Stomach (tissue), 8 donors: ENCODE measurements at regions not wholly inside any gene's neighbourhood (a gene's known extent, or its start where the extent isn't known, plus 50 kb on each side); places are given as distances from the start of the nearest gene placed in this dataset.

Source experiments
- DNase-seq, 2 donors: peaks; one replicate each; pipeline versions ENCODE4 v3.0.0 to v3.0.0-alpha.2; 2013 to 2019
- H3K27ac ChIP-seq, 5 donors: fragments of 200-600 bp in 4 of 5; sonication (generic) in 4 of 5; one replicate each; pipeline ENCODE4 v1.5.1; 2013 to 2019; ENCODE audit warnings: mild to moderate bottlenecking in 1 of 5, moderate library complexity in 1 of 5
- H3K27me3 ChIP-seq, 3 donors: fragments of 200-600 bp; sonication (generic); one replicate each; pipeline ENCODE4 v1.5.1; 2017 to 2019; ENCODE audit warnings: mixed run types in 1 of 3
- H3K36me3 ChIP-seq, 4 donors: fragments of 200-600 bp; sonication (generic); 1 replicate in 3 of 4; 2 replicates in 1 of 4; pipeline ENCODE4 v1.5.1; 2016 to 2019
- H3K4me1 ChIP-seq, 4 donors: fragments of 200-600 bp; sonication (generic); one replicate each; pipeline ENCODE4 v1.5.1; 2016 to 2019
- H3K4me3 ChIP-seq, 4 donors: fragments of 200-600 bp; sonication (generic) in 3 of 4; one replicate each; pipeline ENCODE4 v1.5.1; 2016 to 2019; ENCODE audit warnings: mild to moderate bottlenecking in 1 of 4
- H3K9me3 ChIP-seq, 4 donors: fragments of 200-600 bp; sonication (generic); one replicate each; pipeline ENCODE4 v1.5.1; 2016 to 2019
- CTCF ChIP-seq, 7 experiments: fragments of 450-650 bp in 4 of 7; fragments of 200-600 bp in 3 of 7; sonication (generic) in 3 of 7; IDR thresholded peaks; one replicate each; pipeline ENCODE4 v1.5.1; 2016 to 2019; ENCODE audit warnings: antibody characterized with exemption in 7 of 7, control low read depth in 2 of 7, mild to moderate bottlenecking in 1 of 7
- EP300 ChIP-seq: sonication (generic); formaldehyde crosslinking; IDR thresholded peaks from one replicate; pipeline ENCODE4 v1.6.1; 2017; ENCODE audit warnings: antibody characterized with exemption
- POLR2A ChIP-seq, 4 donors: fragments of 450-650 bp; IDR thresholded peaks; one replicate each; pipeline ENCODE4 v1.6.1; 2016; ENCODE audit warnings: antibody characterized with exemption in 4 of 4, control low read depth in 2 of 4, mild to moderate bottlenecking in 1 of 4, moderate library complexity in 1 of 4
- POLR2AphosphoS5 ChIP-seq, 3 donors: sonication (generic); formaldehyde crosslinking; IDR thresholded peaks; one replicate each; pipeline ENCODE4 v1.6.1; 2016; ENCODE audit warnings: antibody characterized with exemption in 3 of 3
- WGBS, 5 donors: extraction: QIAGEN DNeasy Blood & Tissue Kit in 3 of 5; methylation state at CpG; one replicate each; pipeline versions ENCODE4 v1.1.5 to v1.1.7; 2013 to 2018; 5-methylcytosine and 5-hydroxymethylcytosine counted together
- intact Hi-C: fragments of 100-400 bp; cut with DNase I; formaldehyde crosslinking; loops from one replicate; pipeline ENCODE4 v1.15.1; 2023; ENCODE audit warnings: low total_unique reads
- donor health status: healthy with polysubstance abuse.
- donor health status: Bipolar disorder and iron deficiency.
- donor health status: healthy.

DNA sequence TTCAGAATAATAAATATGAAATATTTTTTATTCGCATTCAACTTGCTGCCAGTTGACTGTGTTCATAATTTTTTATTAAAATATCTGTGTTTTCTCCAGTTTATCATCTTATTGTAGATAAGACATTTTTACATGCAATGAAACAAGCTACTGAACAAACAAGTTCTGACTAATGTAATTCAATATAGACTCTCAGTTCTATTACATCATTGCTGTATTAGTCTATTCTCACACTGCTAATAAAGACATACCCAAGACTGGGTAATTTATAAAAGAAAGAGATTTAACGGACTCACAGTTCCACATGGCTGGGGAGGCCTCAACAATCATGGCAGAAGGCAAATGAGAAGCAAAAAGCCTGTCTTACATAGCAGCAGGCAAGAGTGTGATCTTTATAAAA is 1357.7 kb upstream of the CITED2 start:
- H3K27ac ChIP-seq = no peak overlapping the region
- no peaks in the 10 kb centered on the region for H3K9me3 ChIP-seq
- no peak for DNase-seq
- WGBS, 5 donors = 71 to 83% (median 78%) methylated on average over 2 of the region's 2 CpGs
- H3K4me1 ChIP-seq = no peaks in the 10 kb centered on the region
- no peak for TF ChIP-seq POLR2A (IDR thresholded peaks at IDR 0.05)
- TF ChIP-seq CTCF (IDR thresholded peaks at IDR 0.05) = no peak
- TF ChIP-seq EP300 = no peak
- TF ChIP-seq POLR2AphosphoS5 (IDR thresholded peaks at IDR 0.05) = no peak
- no peak overlapping the region for H3K4me3 ChIP-seq
- intact Hi-C loops = no loop called here
- H3K27me3 ChIP-seq = no peaks in the 10 kb centered on the region
- no peaks in the 10 kb centered on the region for H3K36me3 ChIP-seq

DNA sequence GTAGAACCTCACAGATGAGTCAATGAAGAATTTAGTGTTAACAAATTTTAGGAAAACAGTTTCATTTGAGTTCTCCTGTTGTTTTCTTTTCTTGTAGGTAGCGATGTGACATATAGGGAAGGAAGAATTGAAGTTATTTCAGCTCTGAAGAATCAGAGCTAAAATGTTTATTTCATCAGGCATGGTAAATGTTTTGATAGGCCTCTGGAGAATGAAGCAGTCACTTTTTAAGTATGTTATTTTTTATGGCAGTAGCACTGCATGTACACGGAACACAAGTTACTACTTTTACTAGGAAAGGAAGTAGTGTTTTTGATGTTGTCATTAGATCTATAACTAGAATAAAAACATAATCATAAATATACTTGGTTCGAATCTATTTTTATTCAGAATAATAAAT is 1357.3 kb upstream of the CITED2 start:
- WGBS, 5 donors = 80 to 94% (median 87%) methylated on average over 3 of the region's 3 CpGs
- intact Hi-C loops = no loop called here
- no peaks in the 10 kb centered on the region for H3K27me3 ChIP-seq
- no peak overlapping the region for H3K4me3 ChIP-seq
- no peak overlapping the region for H3K27ac ChIP-seq
- DNase-seq = no peak
- no peaks in the 10 kb centered on the region for H3K36me3 ChIP-seq
- no peaks in the 10 kb centered on the region for H3K4me1 ChIP-seq
- TF ChIP-seq POLR2AphosphoS5 (IDR thresholded peaks at IDR 0.05) (no peak), CTCF (IDR thresholded peaks at IDR 0.05) (no peak), POLR2A (IDR thresholded peaks at IDR 0.05) (no peak), EP300 (no peak)
- H3K9me3 ChIP-seq = no peaks in the 10 kb centered on the region

DNA sequence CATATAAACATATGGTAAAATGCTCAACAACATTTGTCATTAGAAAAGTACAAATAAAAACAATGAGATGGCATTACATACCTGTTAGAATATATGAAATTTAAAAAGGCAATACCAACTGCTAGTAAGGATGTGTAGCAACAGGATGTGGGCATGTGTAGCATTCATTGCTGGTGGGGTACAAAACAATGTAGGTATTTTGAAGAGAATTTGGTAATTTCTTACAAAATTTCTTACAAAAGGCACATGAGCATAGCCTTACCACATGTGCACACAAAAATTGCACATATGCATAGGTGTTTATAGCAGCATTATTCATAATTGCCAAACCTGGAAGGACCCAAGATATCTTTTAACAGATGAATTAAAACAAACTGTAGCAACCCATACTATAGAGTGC is 1355.1 kb upstream of the CITED2 start:
- H3K27me3 ChIP-seq = no peaks in the 10 kb centered on the region
- intact Hi-C loops = no loop called here
- no peaks in the 10 kb centered on the region for H3K9me3 ChIP-seq
- H3K27ac ChIP-seq = no peak overlapping the region
- H3K36me3 ChIP-seq = no peaks in the 10 kb centered on the region
- no peaks in the 10 kb centered on the region for H3K4me1 ChIP-seq
- no peak overlapping the region for H3K4me3 ChIP-seq
- TF ChIP-seq CTCF (IDR thresholded peaks at IDR 0.05) = no peak
- TF ChIP-seq EP300 = no peak
- TF ChIP-seq POLR2A (IDR thresholded peaks at IDR 0.05) = no peak
- TF ChIP-seq POLR2AphosphoS5 (IDR thresholded peaks at IDR 0.05) = no peak
- no peak for DNase-seq

DNA sequence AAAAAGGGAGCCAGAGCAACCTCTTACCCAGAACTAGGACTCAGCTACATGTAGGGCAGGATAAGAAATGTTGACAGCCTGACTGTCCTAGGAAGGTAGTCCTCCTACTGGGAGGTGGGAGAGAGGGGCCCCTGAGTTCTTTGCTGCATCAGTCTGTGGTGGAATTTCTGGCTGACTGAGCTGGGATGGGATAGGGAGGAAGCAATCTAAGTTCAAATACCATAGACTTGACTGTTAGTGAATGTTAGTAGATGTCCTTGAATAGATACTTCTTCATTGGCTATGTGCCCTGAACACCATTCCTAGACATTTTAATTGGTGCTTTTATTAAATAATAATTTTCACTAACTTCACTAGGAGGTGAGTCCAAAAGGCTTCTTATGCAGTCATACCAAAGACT is 1343.6 kb upstream of the CITED2 start:
- Histone ChIP-seq H3K4me1 (no peaks in the 10 kb centered on the region), H3K27ac (no peak overlapping the region), H3K9me3 (peaks cover 0 to 12% (median 6%) of the 10 kb centered on the region in 4 donors), H3K36me3 (no peaks in the 10 kb centered on the region), H3K4me3 (no peak overlapping the region), H3K27me3 (no peaks in the 10 kb centered on the region)
- intact Hi-C loops = no loop called here
- TF ChIP-seq CTCF (IDR thresholded peaks at IDR 0.05) = no peak
- TF ChIP-seq EP300 = no peak
- TF ChIP-seq POLR2A (IDR thresholded peaks at IDR 0.05) = no peak
- no peak for TF ChIP-seq POLR2AphosphoS5 (IDR thresholded peaks at IDR 0.05)
- DNase-seq = no peak

GRCh38 chr6:140713495-140713894 is 1339.0 kb upstream of the CITED2 start:
- Histone ChIP-seq H3K36me3 (no peaks in the 10 kb centered on the region), H3K27me3 (no peaks in the 10 kb centered on the region), H3K4me1 (no peaks in the 10 kb centered on the region), H3K4me3 (no peak overlapping the region), H3K27ac (no peak overlapping the region), H3K9me3 (peaks cover 0 to 12% (median 6%) of the 10 kb centered on the region in 4 donors)
- no peak for TF ChIP-seq CTCF (IDR thresholded peaks at IDR 0.05)
- no peak for TF ChIP-seq POLR2AphosphoS5 (IDR thresholded peaks at IDR 0.05)
- no peak for TF ChIP-seq POLR2A (IDR thresholded peaks at IDR 0.05)
- no peak for TF ChIP-seq EP300
- no peak for DNase-seq
- 33 to 43% (median 38%) methylated on average over 1 of the region's 1 CpG for WGBS, 5 donors
- intact Hi-C loops = no loop called here
